Heart left ventricle (tissue), 16 donors: ENCODE measurements at regions not wholly inside any gene's neighbourhood (a gene's known extent, or its start where the extent isn't known, plus 50 kb on each side); places are given as distances from the start of the nearest gene placed in this dataset.

ENCODE experiments used
- ATAC-seq, 4 donors: fragments of 200-7000 bp; cut with Tn5 transposase; one replicate each; pipeline ENCODE4 v1.9.1; 2020 to 2022; ENCODE audit warnings: moderate library complexity in 4 of 4, mild to moderate bottlenecking in 3 of 4, moderate number of reproducible peaks in 1 of 4
- DNase-seq, 5 donors: peaks; one replicate each; pipeline ENCODE4 v3.0.0-alpha.2; 2020
- H3K27ac ChIP-seq, 12 donors: fragments of 200-600 bp; sonication (generic) in 4 of 12; one replicate each; pipeline versions ENCODE4 v1.5.0 to v1.8.0; 2016 to 2022; ENCODE audit warnings: mild to moderate bottlenecking in 2 of 12
- H3K27me3 ChIP-seq, 9 donors: fragments of 200-600 bp; sonication (generic) in 2 of 9; one replicate each; pipeline versions ENCODE4 v1.5.1 to v1.8.0; 2016 to 2022; ENCODE audit warnings: mild to moderate bottlenecking in 3 of 9
- H3K36me3 ChIP-seq, 9 donors: fragments of 200-600 bp; sonication (generic) in 2 of 9; one replicate each; pipeline versions ENCODE4 v1.5.0 to v1.8.0; 2018 to 2022; ENCODE audit warnings: mild to moderate bottlenecking in 2 of 9
- H3K4me1 ChIP-seq, 12 donors: fragments of 200-600 bp; sonication (generic) in 4 of 12; one replicate each; pipeline versions ENCODE4 v1.5.0 to v1.8.0; 2016 to 2022; ENCODE audit warnings: mild to moderate bottlenecking in 3 of 12
- H3K4me3 ChIP-seq, 12 donors: fragments of 200-600 bp; sonication (generic) in 4 of 12; one replicate each; pipeline versions ENCODE4 v1.5.0 to v1.8.0; 2017 to 2022; ENCODE audit warnings: mild to moderate bottlenecking in 9 of 12, moderate library complexity in 4 of 12
- H3K9me3 ChIP-seq, 12 donors: fragments of 200-600 bp; sonication (generic) in 4 of 12; one replicate each; pipeline versions ENCODE4 v1.5.0 to v1.8.0; 2016 to 2022; ENCODE audit warnings: mild to moderate bottlenecking in 1 of 12
- CTCF ChIP-seq, 12 donors: fragments of 200-600 bp; sonication (generic) in 4 of 12; IDR thresholded peaks; one replicate each; pipeline versions ENCODE4 v1.5.0 to v1.8.0; 2018 to 2022; ENCODE audit warnings: antibody characterized with exemption in 12 of 12, mild to moderate bottlenecking in 5 of 12
- POLR2A ChIP-seq, 2 donors: fragments of 450-650 bp; IDR thresholded peaks; one replicate each; pipeline ENCODE4 v1.6.1; 2017; ENCODE audit warnings: antibody characterized with exemption in 2 of 2, mild to moderate bottlenecking in 2 of 2, moderate library complexity in 2 of 2
- WGBS, 4 donors: extraction: QIAGEN DNeasy Blood & Tissue Kit in 2 of 4; methylation state at CpG; one replicate each; pipeline versions ENCODE4 v1.1.5 to v1.1.7; 2013 to 2018; 5-methylcytosine and 5-hydroxymethylcytosine counted together
- intact Hi-C, 10 donors: fragments of 100-400 bp; cut with DNase I; formaldehyde crosslinking; loops; one replicate each; pipeline versions ENCODE4 v1.11.1 to v1.14.2; 2022
- donor health status: ischemic (EF 13 %, LVEDD 7.1; RV severe dilation, severe dysfunction).
- donor health status: healthy with polysubstance abuse.
- donor health status: DM: no; HTN: yes; CAD: no.
- donor health status: DM: no; HTN: no; CAD: no.
- donor health status: ischemic (EF 25% LVEDD 6.9; RV normal size, moderate dysfunction).
- donor health status: ischemic (EF 25% LVEDD 5.7; RV mildly dilated, moderate dysfunction).
- donor health status: healthy.
- donor health status: DM: yes; HTN: yes; CAD: no.
- donor health status: ischemic (EF 35%, LVEDD 5.7; RV mildly dilated, moderate dysfunction).
- donor health status: nonischemic (EF 11% LVEDD 7.7; RV severe dilation, severe dysfunction).
- donor health status: DM: yes; HTN: yes; CAD: no.
- donor health status: PGD.
- donor health status: ischemic (EF 29% LVEDD 5.4; RV normal size, mild dysfunction).
- donor health status: nonischemic (EF 23%, LVEDD 6.1; RV moderate dilation, normal function).

- H3K36me3 ChIP-seq, result no peaks in the 10 kb centered on the region
- no peaks in the 10 kb centered on the region for H3K4me1 ChIP-seq
- H3K9me3 ChIP-seq, result no peaks in the 10 kb centered on the region
- peaks cover 0 to 4% (median 0%) of the 10 kb centered on the region in 9 donors for H3K27me3 ChIP-seq
- intact Hi-C loops, result no loop called here
- H3K27ac ChIP-seq, result no peak overlapping the region
- no peak for TF ChIP-seq CTCF (IDR thresholded peaks at IDR 0.05)
- no peak for TF ChIP-seq POLR2A (IDR thresholded peaks at IDR 0.05)
- ATAC-seq, result no peak
- WGBS, 4 donors, result 59 to 75% (median 67%) methylated on average over 3 of the region's 3 CpGs
- no peak for DNase-seq
- H3K4me3 ChIP-seq, result no peak overlapping the region
These were observed 125.5 kb upstream of the NMNAT3 start for GRCh38 chr3:139803294-139803693.

- peak in 1 of 4 donors; percentile 48 for ATAC-seq
- Histone ChIP-seq H3K9me3 (peaks cover 0 to 1% (median 0%) of the 10 kb centered on the region in 12 donors), H3K27me3 (no peaks in the 10 kb centered on the region), H3K4me3 (no peak overlapping the region), H3K36me3 (no peaks in the 10 kb centered on the region), H3K27ac (no peak overlapping the region), H3K4me1 (no peaks in the 10 kb centered on the region)
- DNase-seq, result peak in 2 of 5 donors; percentile 31 to 44
- 28 to 31% (median 30%) methylated on average over 8 of the region's 8 CpGs for WGBS, 4 donors
- intact Hi-C loops, result no loop called here
- TF ChIP-seq POLR2A (IDR thresholded peaks at IDR 0.05) (no peak), CTCF (IDR thresholded peaks at IDR 0.05) (no peak)
These were observed 120.1 kb upstream of the NMNAT3 start for GRCh38 chr3:139797724-139798343.

- Histone ChIP-seq H3K9me3 (peaks cover 0 to 1% (median 0%) of the 10 kb centered on the region in 12 donors), H3K36me3 (no peaks in the 10 kb centered on the region), H3K27me3 (no peaks in the 10 kb centered on the region), H3K4me3 (no peak overlapping the region), H3K4me1 (no peaks in the 10 kb centered on the region), H3K27ac (no peak overlapping the region)
- intact Hi-C loops, result no loop called here
- no peak for ATAC-seq
- DNase-seq, result no peak
- TF ChIP-seq POLR2A (IDR thresholded peaks at IDR 0.05), result no peak
- TF ChIP-seq CTCF (IDR thresholded peaks at IDR 0.05), result no peak
- WGBS, 4 donors, result 50 to 69% (median 60%) methylated on average over 6 of the region's 6 CpGs
These were observed 116.9 kb upstream of the NMNAT3 start for GRCh38 chr3:139794469-139795265.

- no peak overlapping the region for H3K4me3 ChIP-seq
- no peak overlapping the region for H3K27ac ChIP-seq
- TF ChIP-seq CTCF (IDR thresholded peaks at IDR 0.05) (no peak), POLR2A (IDR thresholded peaks at IDR 0.05) (no peak)
- ATAC-seq (no peak), DNase-seq (no peak)
- intact Hi-C loops, result no loop called here
- no peaks in the 10 kb centered on the region for H3K36me3 ChIP-seq
- H3K9me3 ChIP-seq, result peaks cover 0 to 1% (median 0%) of the 10 kb centered on the region in 12 donors
- whole genome bisulfite sequencing, 4 donors, result 83 to 92% (median 86%) methylated on average over 3 of the region's 3 CpGs
- peaks cover 0 to 8% (median 0%) of the 10 kb centered on the region in 9 donors for H3K27me3 ChIP-seq
- H3K4me1 ChIP-seq, result no peaks in the 10 kb centered on the region
These were observed 115.6 kb upstream of the NMNAT3 start for GRCh38 chr3:139793408-139793807.
